Neural progenitor cell (in vitro differentiated cells): ENCODE measurements at regions not wholly inside any gene's neighbourhood (a gene's known extent, or its start where the extent isn't known, plus 50 kb on each side); places are given as distances from the start of the nearest gene placed in this dataset.

Experiments used
- DNase-seq: peaks from one replicate; pipeline ENCODE4 v3.0.0-alpha.2; 2016; ENCODE audit warnings: low spot score
- H2AFZ ChIP-seq: fragments of 200-600 bp; sonication (generic); replicated peaks from 2 replicates; pipeline ENCODE4 v1.6.1; 2016; ENCODE audit warnings: antibody characterized with exemption
- H3F3A ChIP-seq: fragments of 200-600 bp; sonication (generic); 2 replicates; pipeline ENCODE4 v1.6.1; 2016; ENCODE audit warnings: antibody characterized with exemption, low read depth
- H3K27ac ChIP-seq: fragments of 200-600 bp; sonication (generic); 2 replicates; pipeline ENCODE4 v1.5.1; 2016; ENCODE audit warnings: mild to moderate bottlenecking
- H3K27me3 ChIP-seq: fragments of 200-600 bp; sonication (generic); 2 replicates; pipeline ENCODE4 v1.6.1; 2016; ENCODE audit warnings: mild to moderate bottlenecking, moderate library complexity
- H3K36me3 ChIP-seq: fragments of 200-600 bp; sonication (generic); 2 replicates; pipeline ENCODE4 v1.5.1; 2016
- H3K4me1 ChIP-seq: fragments of 200-600 bp; sonication (generic); 2 replicates; pipeline ENCODE4 v1.6.1; 2016; ENCODE audit warnings: mixed run types
- H3K4me2 ChIP-seq: fragments of 200-600 bp; sonication (generic); 2 replicates; pipeline ENCODE4 v1.6.1; 2016
- H3K4me3 ChIP-seq: fragments of 200-600 bp; sonication (generic); 2 replicates; pipeline ENCODE4 v1.5.1; 2016
- H3K79me2 ChIP-seq: fragments of 200-600 bp; sonication (generic); 2 replicates; pipeline ENCODE4 v1.6.1; 2016; ENCODE audit warnings: low read depth
- H3K9ac ChIP-seq: fragments of 200-600 bp; sonication (generic); 2 replicates; pipeline ENCODE4 v1.6.1; 2016
- H3K9me3 ChIP-seq: fragments of 200-600 bp; sonication (generic); 2 replicates; pipeline ENCODE4 v1.5.1; 2016; ENCODE audit warnings: low read depth
- H4K20me1 ChIP-seq: fragments of 200-600 bp; sonication (generic); 2 replicates; pipeline ENCODE4 v1.6.1; 2016; ENCODE audit warnings: low read depth
- H3K27ac Mint-ChIP-seq: 3 replicates; pipeline ENCODE4 v1.8.0; 2021; ENCODE audit warnings: mixed read lengths
- H3K27me3 Mint-ChIP-seq: 2 replicates; pipeline ENCODE4 v1.8.0; 2022; ENCODE audit warnings: low read depth, mild to moderate bottlenecking, inconsistent platforms, moderate library complexity, mixed read lengths; ENCODE audit not compliant: insufficient read depth
- H3K36me3 Mint-ChIP-seq: 3 replicates; pipeline ENCODE4 v1.8.0; 2021; ENCODE audit warnings: mixed read lengths
- H3K4me1 Mint-ChIP-seq: 3 replicates; pipeline ENCODE4 v1.8.0; 2021; ENCODE audit warnings: mixed read lengths
- H3K4me3 Mint-ChIP-seq: 3 replicates; pipeline ENCODE4 v1.8.0; 2021; ENCODE audit warnings: mild to moderate bottlenecking, moderate library complexity, mixed read lengths
- H3K9me3 Mint-ChIP-seq: 3 replicates; pipeline ENCODE4 v1.8.0; 2020; ENCODE audit warnings: mixed read lengths
- CTCF ChIP-seq: fragments of 200-600 bp; sonication (generic); IDR thresholded peaks from 2 replicates; pipeline ENCODE4 v1.5.1; 2017; ENCODE audit warnings: antibody characterized with exemption, mild to moderate bottlenecking
- EZH2 ChIP-seq: fragments of 200-600 bp; sonication (generic); IDR thresholded peaks from 2 replicates; pipeline ENCODE4 v1.6.1; 2017; ENCODE audit warnings: antibody characterized with exemption, mild to moderate bottlenecking, moderate library complexity
- EZH2phosphoT487 ChIP-seq: fragments of 200-600 bp; sonication (generic); IDR thresholded peaks from 2 replicates; pipeline ENCODE4 v1.6.1; 2017; ENCODE audit warnings: antibody characterized with exemption

- Mint-ChIP-seq H3K9me3 (no peaks in the 10 kb centered on the region), H3K4me1 (no peaks in the 10 kb centered on the region), H3K36me3 (no peaks in the 10 kb centered on the region), H3K4me3 (no peak overlapping the region), H3K27ac (no peak overlapping the region), H3K27me3 (no peaks in the 10 kb centered on the region)
- Histone ChIP-seq H3K79me2 (no peaks in the 10 kb centered on the region), H3K27me3 (no peaks in the 10 kb centered on the region), H4K20me1 (no peaks in the 10 kb centered on the region), H3F3A (no peaks in the 10 kb centered on the region), H3K4me2 (no peak overlapping the region), H3K9ac (no peak overlapping the region), H3K36me3 (no peaks in the 10 kb centered on the region), H3K4me3 (no peak overlapping the region), H3K27ac (no peak overlapping the region), H3K9me3 (no peaks in the 10 kb centered on the region), H3K4me1 (no peaks in the 10 kb centered on the region), H2AFZ (no peak overlapping the region)
- no peak for DNase-seq
- TF ChIP-seq CTCF (no peak), EZH2phosphoT487 (no peak), EZH2 (no peak)
Observed at GRCh38 chr6:8872589-8872988, 437.2 kb upstream of the SLC35B3 start.

- Histone ChIP-seq H2AFZ (no peak overlapping the region), H3K36me3 (no peaks in the 10 kb centered on the region), H3K4me2 (no peak overlapping the region), H3K9ac (no peak overlapping the region), H3F3A (no peaks in the 10 kb centered on the region), H3K79me2 (no peaks in the 10 kb centered on the region), H3K4me3 (no peak overlapping the region), H4K20me1 (no peaks in the 10 kb centered on the region), H3K9me3 (no peaks in the 10 kb centered on the region), H3K27ac (no peak overlapping the region), H3K27me3 (no peaks in the 10 kb centered on the region), H3K4me1 (peaks cover 8% of the 10 kb centered on the region)
- peak; percentile 51 for DNase-seq
- H3K36me3 Mint-ChIP-seq: no peaks in the 10 kb centered on the region
- no peaks in the 10 kb centered on the region for H3K27me3 Mint-ChIP-seq
- H3K4me3 Mint-ChIP-seq: no peak overlapping the region
- H3K4me1 Mint-ChIP-seq: peaks cover 11% of the 10 kb centered on the region
- TF ChIP-seq CTCF (no peak), EZH2 (no peak), EZH2phosphoT487 (no peak)
- no peaks in the 10 kb centered on the region for H3K9me3 Mint-ChIP-seq
- no peak overlapping the region for H3K27ac Mint-ChIP-seq
Observed at GRCh38 chr6:8865451-8865850, 430.1 kb upstream of the SLC35B3 start.

- no peak overlapping the region for H2AFZ ChIP-seq
- H3K9ac ChIP-seq: no peak overlapping the region
- no peak overlapping the region for H3K4me3 ChIP-seq
- H3K79me2 ChIP-seq: no peaks in the 10 kb centered on the region
- peaks cover 6% of the 10 kb centered on the region for H3K4me1 Mint-ChIP-seq
- no peak overlapping the region for H3K4me3 Mint-ChIP-seq
- H3K9me3 Mint-ChIP-seq: no peaks in the 10 kb centered on the region
- no peaks in the 10 kb centered on the region for H3K36me3 ChIP-seq
- H3K9me3 ChIP-seq: no peaks in the 10 kb centered on the region
- H4K20me1 ChIP-seq: no peaks in the 10 kb centered on the region
- TF ChIP-seq CTCF (no peak), EZH2phosphoT487 (no peak), EZH2 (no peak)
- peaks cover 3% of the 10 kb centered on the region for H3K4me1 ChIP-seq
- no peaks in the 10 kb centered on the region for H3F3A ChIP-seq
- H3K4me2 ChIP-seq: no peak overlapping the region
- H3K27me3 Mint-ChIP-seq: no peaks in the 10 kb centered on the region
- no peak for DNase-seq
- H3K36me3 Mint-ChIP-seq: no peaks in the 10 kb centered on the region
- H3K27ac ChIP-seq: no peak overlapping the region
- H3K27ac Mint-ChIP-seq: no peak overlapping the region
- no peaks in the 10 kb centered on the region for H3K27me3 ChIP-seq
Observed at GRCh38 chr6:8860671-8861070, 425.3 kb upstream of the SLC35B3 start.

GRCh38 chr6:8859501-8859900, 424.2 kb upstream of the SLC35B3 start:
- H3K27me3 ChIP-seq: no peaks in the 10 kb centered on the region
- no peaks in the 10 kb centered on the region for H3K27me3 Mint-ChIP-seq
- DNase-seq: no peak
- no peak overlapping the region for H2AFZ ChIP-seq
- no peaks in the 10 kb centered on the region for H4K20me1 ChIP-seq
- H3K27ac ChIP-seq: no peak overlapping the region
- H3K36me3 Mint-ChIP-seq: no peaks in the 10 kb centered on the region
- H3K4me3 ChIP-seq: no peak overlapping the region
- H3F3A ChIP-seq: no peaks in the 10 kb centered on the region
- H3K4me2 ChIP-seq: no peak overlapping the region
- no peak overlapping the region for H3K9ac ChIP-seq
- no peak overlapping the region for H3K27ac Mint-ChIP-seq
- no peaks in the 10 kb centered on the region for H3K9me3 ChIP-seq
- no peaks in the 10 kb centered on the region for H3K79me2 ChIP-seq
- H3K36me3 ChIP-seq: no peaks in the 10 kb centered on the region
- no peaks in the 10 kb centered on the region for H3K4me1 ChIP-seq
- no peak for TF ChIP-seq EZH2phosphoT487
- no peak for TF ChIP-seq CTCF
- no peak for TF ChIP-seq EZH2
- peaks cover 3% of the 10 kb centered on the region for H3K4me1 Mint-ChIP-seq
- H3K9me3 Mint-ChIP-seq: no peaks in the 10 kb centered on the region
- no peak overlapping the region for H3K4me3 Mint-ChIP-seq
